NT2/D1 (cell line): ENCODE measurements at regions not wholly inside any gene's neighbourhood (a gene's known extent, or its start where the extent isn't known, plus 50 kb on each side); places are given as distances from the start of the nearest gene placed in this dataset.

Source experiments
- SUZ12 ChIP-seq: IDR thresholded peaks from 2 replicates; pipeline ENCODE4 v1.6.1; 2011; ENCODE audit not compliant: insufficient read length, insufficient read depth; ENCODE audit errors: extremely low read depth
- YY1 ChIP-seq: IDR thresholded peaks from 2 replicates; pipeline ENCODE4 v1.6.1; 2011; ENCODE audit not compliant: insufficient read length, insufficient read depth
- ZNF274 ChIP-seq: IDR thresholded peaks from 2 replicates; pipeline ENCODE4 v1.6.1; 2011; ENCODE audit warnings: mild to moderate bottlenecking, low read depth, low read length

DNA sequence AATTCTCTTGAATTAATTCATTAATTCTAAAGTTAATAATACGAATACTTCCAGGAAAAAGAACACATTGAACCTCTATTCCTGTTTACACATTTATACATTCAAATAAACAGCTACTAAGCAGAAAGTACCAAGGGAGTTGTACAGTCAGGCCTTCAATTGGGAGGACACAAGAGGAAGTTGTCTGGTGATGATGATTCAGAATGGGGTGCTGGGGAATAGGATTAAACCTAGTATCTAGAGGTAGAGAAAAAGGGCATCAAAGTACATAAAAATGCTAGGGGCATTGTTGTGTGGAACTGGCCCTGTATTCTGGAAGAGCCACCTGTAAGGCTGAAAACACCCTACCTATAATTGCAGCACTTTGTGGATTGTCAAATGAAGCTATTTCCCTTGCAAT is 71.7 kb upstream of the MROH9 start:
- TF ChIP-seq ZNF274 (no peak), SUZ12 (no peak), YY1 (no peak)
